Motor neuron (in vitro differentiated cells): ENCODE measurements at regions not wholly inside any gene's neighbourhood (a gene's known extent, or its start where the extent isn't known, plus 50 kb on each side); places are given as distances from the start of the nearest gene placed in this dataset.
"Not testable (repeated sequence)": the region's sequence is repeated elsewhere in the genome, so short reads cannot be mapped to it uniquely, and the experiment has no call there.

Experiments
- ATAC-seq, 8 experiments: fragments of 200-7000 bp; cut with Tn5 transposase; replicated peaks in 6 of 8; 2 replicates each; pipeline ENCODE4 v1.8.0; 2021; ENCODE audit warnings: mild to moderate bottlenecking in 8 of 8, moderate library complexity in 8 of 8
- H3K27ac ChIP-seq, 2 donors: fragments of 250-450 bp; sonication (Bioruptor Pico); 2 replicates each; pipeline ENCODE4 v1.9.0; 2021; ENCODE audit warnings: antibody characterized with exemption in 2 of 2, mild to moderate bottlenecking in 2 of 2, moderate library complexity in 1 of 2
- H3K4me1 ChIP-seq, 2 donors: fragments of 250-450 bp; sonication (Bioruptor Pico); replicated peaks in 1 of 2; 2 replicates each; pipeline ENCODE4 v1.6.1; 2021; ENCODE audit warnings: antibody characterized with exemption in 2 of 2, mild to moderate bottlenecking in 2 of 2, moderate library complexity in 1 of 2
- H3K4me3 ChIP-seq, 5 donors: fragments of 250-450 bp; sonication (Bioruptor Pico); 2 replicates each; pipeline ENCODE4 v1.9.0; 2021; ENCODE audit warnings: antibody characterized with exemption in 5 of 5, mild to moderate bottlenecking in 5 of 5, moderate library complexity in 4 of 5
- WGBS, 10 experiments: fragments of 450-650 bp; shearing (Covaris generic); methylation state at CpG; one replicate each; pipeline ENCODE4 v1.0.0; 2022; 5-methylcytosine and 5-hydroxymethylcytosine counted together
- in situ Hi-C, 9 experiments: fragments of 400-800 bp; cut with MboI; loops; one replicate each; pipeline ENCODE4 v1.15.0; 2021; ENCODE audit warnings: low sequenced_read_pairs in 9 of 9, low pct_unique_long_range_greater_than_20kb in 2 of 9; ENCODE audit not compliant: unreplicated experiment in 9 of 9

DNA sequence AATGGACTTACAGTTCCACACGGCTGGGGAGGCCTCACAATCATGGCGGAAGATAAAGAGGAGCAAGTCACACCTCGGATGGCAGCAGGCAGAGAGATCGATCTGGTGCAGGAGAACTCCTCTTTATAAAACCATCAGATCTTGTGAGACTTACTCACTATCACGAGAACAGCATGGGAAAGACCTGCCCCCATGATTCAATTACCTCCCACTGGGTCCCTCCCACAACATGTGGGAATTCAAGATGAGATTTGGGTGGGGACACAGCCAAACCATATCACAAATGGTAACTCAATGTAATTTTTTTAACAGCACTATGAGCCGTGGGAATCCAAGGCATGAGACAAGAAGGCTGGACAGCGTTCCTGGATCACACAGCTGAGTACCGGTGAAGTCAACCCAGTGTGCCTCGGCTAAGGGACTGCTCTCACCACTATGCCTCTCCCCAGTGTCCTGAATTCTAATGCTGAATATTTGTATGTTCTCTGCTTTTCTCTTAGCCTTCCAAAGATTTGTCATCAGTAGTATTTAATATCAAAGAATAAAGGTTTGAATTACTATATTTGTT, 84.3 kb downstream of the IRS2 start:
- in situ Hi-C loops, H3K4me3 ChIP-seq, ATAC-seq, H3K27ac ChIP-seq: not testable (repeated sequence)
- H3K4me1 ChIP-seq: peaks cover 12% of the 10 kb centered on the region in 2 donors
- WGBS, 10 experiments: 48 to 100% (median 88%) methylated on average over 1 to 8 of the region's 9 CpGs; no CpG with 5 or more reads in 2 of the 10 experiments

DNA sequence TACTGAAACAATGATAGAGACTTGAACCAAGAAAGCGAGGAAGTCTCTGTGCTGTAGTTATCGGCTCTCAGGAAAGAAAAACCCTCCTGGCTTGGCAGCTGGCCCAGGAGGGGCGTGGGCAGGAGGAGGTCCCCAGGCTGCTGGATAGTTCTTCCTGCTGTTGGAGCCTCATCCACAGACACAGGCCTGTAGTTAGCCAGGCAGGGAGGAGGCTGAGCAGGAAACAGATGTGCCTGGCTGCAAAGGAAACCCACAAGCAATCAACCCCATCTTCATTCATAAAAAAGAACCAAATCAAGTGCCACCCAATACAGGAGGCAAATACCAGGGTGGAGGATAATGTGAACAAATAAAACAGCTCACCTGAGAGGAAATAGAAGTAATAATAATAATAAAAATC, 86.2 kb downstream of the IRS2 start:
- ATAC-seq: peak; percentile 48 to 97 (median 91)
- in situ Hi-C loops: no loop called here
- 0 to 60% (median 45%) methylated on average over 1 to 3 of the region's 3 CpGs; no CpG with 5 or more reads in 2 of the 10 experiments for WGBS, 10 experiments
- Histone ChIP-seq H3K27ac (no peak overlapping the region), H3K4me1 (peaks cover 6 to 13% of the 10 kb centered on the region in 2 donors), H3K4me3 (no peak overlapping the region)

DNA sequence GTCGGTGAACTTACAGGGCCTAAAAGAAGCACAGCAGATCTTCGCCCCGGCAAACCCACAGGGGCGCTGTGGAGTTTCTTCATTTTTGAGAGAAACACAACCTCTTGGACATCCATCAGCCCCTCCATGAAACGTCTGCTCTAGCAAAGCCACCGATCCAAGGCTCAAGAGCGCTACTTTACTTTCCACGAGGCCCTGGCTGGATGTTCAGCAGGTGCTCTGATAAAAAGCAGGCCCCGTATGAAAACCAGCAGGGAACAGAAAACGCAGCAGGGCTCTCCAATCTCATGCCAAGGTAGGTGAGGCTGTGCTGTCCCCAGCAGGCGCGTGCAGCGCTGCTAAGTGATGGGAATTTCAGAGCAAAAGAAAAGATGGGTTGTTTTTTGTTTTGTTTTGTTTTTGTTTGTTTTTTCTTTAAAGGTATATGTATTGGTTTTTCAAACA, 86.7 kb downstream of the IRS2 start:
- Histone ChIP-seq H3K27ac (no peak overlapping the region), H3K4me1 (peaks cover 6 to 17% of the 10 kb centered on the region in 2 donors), H3K4me3 (no peak overlapping the region)
- peak in 1 of 8 experiments; percentile 18 for ATAC-seq
- in situ Hi-C loops: no loop called here
- 30 to 100% (median 90%) methylated on average over 1 to 11 of the region's 13 CpGs for WGBS, 10 experiments

DNA sequence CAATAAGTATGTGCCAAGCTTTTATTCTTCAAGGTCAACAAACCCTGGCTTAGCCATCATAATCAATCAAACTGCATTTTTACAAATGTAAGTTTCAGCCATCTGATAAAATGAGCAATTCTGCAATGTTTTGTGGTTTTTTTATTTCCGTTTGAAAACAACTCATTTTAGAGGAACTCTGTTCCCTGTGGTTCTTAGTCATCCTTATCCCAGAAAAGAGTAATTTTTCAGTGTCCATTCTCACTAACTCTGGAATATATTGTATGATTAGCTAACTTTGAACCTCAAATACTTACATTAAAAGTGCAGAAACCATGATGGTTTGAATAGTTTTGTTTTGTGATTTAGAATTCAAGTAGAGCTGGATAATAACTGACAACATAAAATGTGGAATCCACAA, 87.6 kb downstream of the IRS2 start:
- 0 to 100% (median 86%) methylated on average over 1 of the region's 1 CpG for WGBS, 10 experiments
- ATAC-seq: no peak
- in situ Hi-C loops: no loop called here

DNA sequence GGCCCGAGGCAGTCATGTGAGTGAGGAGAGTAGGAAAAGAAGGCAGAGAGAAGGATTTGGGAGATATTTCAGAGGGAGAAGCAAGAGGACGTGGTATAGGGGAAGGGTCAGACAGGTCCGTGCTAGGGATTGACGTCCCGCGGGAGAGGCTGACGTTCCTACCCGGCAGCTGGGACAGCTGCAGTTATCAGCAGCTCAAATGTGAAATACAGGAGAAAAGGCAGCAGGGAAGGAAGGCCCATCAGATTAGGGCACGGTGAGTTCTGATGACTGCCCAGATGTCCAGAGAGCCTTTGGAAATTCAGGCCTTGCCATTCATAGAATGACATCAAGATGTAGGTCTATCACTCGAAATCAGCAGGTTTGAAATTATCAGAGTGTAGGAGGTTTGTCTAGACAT, 88.4 kb downstream of the IRS2 start:
- in situ Hi-C loops: no loop called here
- Histone ChIP-seq H3K4me1 (peaks cover 6 to 17% of the 10 kb centered on the region in 2 donors), H3K27ac (no peak overlapping the region), H3K4me3 (no peak overlapping the region)
- ATAC-seq: no peak
- WGBS, 10 experiments: 23 to 91% (median 88%) methylated on average over 2 to 10 of the region's 10 CpGs; no CpG with 5 or more reads in 3 of the 10 experiments

More for the DNA sequence above, 87.6 kb downstream of the IRS2 start:
- Histone ChIP-seq H3K4me3 (no peak overlapping the region), H3K4me1 (peaks cover 6 to 17% of the 10 kb centered on the region in 2 donors), H3K27ac (no peak overlapping the region)

DNA sequence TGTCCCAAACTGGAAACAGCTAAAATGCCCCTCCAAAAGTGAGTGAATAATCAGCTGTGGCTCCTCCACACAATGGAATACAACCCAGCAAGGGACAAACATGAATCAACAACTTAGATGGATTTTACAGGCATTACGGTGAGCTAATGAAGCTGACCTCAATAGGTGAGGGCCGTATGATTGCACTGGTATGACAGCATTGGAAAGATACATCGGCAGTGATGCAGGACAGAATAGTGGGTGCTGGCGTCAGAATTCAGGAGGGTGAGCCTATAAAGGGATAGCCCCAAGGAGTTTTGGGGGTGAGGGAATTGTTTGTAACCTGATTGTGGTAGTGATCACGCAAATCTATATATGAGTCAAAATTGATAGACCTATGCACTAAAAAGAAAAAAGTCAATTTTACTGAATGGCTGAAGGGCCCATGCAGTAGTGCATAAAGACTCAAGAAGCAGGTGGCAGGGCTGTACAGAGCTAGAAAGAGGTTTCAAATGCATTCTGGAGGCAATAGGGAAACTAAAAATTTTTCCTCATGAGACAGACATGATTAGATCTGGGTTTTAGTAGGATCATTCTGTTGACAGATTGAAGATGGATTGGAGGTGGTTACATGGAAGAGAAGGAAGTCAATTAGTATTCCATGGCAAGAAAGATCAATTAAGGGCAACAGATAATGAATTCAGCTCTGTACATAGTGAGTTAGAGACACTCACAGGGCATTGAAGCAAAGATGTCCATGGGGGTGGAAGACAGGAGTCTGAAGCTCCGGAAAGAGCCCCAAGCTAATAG, 90.8 kb downstream of the IRS2 start:
- Histone ChIP-seq H3K4me3 (no peak overlapping the region), H3K27ac (no peak overlapping the region), H3K4me1 (peaks cover 6 to 17% of the 10 kb centered on the region in 2 donors)
- ATAC-seq: peak in 5 of 8 experiments; percentile 37 to 77 (median 47)
- in situ Hi-C loops: no loop called here
- 66 to 100% (median 88%) methylated on average over 1 to 6 of the region's 6 CpGs; no CpG with 5 or more reads in 1 of the 10 experiments for WGBS, 10 experiments

DNA sequence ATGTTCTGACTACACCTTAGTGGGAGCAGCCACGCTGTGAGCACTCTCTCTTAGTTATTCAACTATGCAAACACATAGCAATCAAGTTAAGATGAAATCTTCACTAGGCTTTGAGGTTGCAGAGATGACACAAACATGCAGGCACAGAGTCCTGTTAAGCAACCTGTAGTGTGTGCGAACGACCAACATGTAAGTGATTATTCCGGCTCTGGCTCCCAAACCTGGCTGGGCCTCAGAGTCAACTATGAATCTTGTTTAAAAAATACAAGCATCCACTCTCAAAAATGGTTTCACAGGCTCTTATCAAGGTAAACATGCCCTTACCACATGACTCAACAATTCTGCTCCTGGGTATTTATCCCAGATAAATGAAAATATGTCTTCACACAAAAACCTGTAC, 91.4 kb downstream of the IRS2 start:
- no peak overlapping the region for H3K27ac ChIP-seq
- H3K4me1 ChIP-seq: peaks cover 7 to 21% of the 10 kb centered on the region in 2 donors
- no peak for ATAC-seq
- no peak overlapping the region for H3K4me3 ChIP-seq
- WGBS, 10 experiments: 65 to 100% (median 95%) methylated on average over 2 to 4 of the region's 4 CpGs; no CpG with 5 or more reads in 5 of the 10 experiments
- in situ Hi-C loops: no loop called here

DNA sequence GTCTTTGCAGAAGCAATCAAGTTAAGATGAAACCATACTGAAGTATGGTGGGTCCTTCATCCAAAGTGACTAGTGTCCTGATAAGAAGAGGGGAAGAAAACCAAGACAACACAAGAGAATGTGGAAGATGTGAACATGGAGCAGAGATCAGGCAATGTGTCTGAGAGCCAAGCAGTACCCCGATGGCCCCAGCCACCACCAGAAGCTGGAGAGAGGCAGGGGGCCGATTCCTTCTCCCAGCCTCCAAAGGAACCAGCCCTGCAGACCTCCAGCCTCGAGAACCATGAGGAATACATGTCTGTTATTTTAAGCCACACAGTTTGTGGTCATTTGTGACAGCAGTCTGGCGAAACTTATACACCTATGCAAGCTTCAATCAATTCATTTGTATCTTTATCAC, 93.2 kb downstream of the IRS2 start:
- ATAC-seq: no peak
- 5 to 100% (median 72%) methylated on average over 1 to 4 of the region's 4 CpGs; no CpG with 5 or more reads in 4 of the 10 experiments for WGBS, 10 experiments
- Histone ChIP-seq H3K4me1 (peaks cover 15 to 39% of the 10 kb centered on the region in 2 donors), H3K4me3 (no peak overlapping the region), H3K27ac (no peak overlapping the region)
- in situ Hi-C loops: no loop called here

DNA sequence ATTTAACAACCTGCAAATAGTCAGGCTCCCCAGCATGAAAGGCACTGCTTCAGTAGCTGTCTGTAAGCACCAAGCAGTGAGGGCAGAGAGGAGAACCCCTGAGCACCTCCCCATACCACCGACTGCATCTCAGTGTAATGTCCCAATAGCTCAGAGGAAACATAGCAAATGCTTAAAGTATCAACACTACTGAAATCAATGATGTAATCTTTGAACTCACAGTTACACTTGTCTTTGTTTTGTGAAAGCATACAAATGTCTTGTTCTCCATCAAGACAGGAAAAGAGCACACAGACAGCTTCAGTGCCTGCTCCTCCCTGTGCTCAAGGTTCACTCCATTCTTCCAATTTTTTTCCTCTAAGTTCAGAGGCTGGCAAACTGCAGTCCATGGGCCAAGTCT, 94.7 kb downstream of the IRS2 start:
- Histone ChIP-seq H3K4me3 (no peak overlapping the region), H3K27ac (no peak overlapping the region), H3K4me1 (peaks cover 16 to 39% of the 10 kb centered on the region in 2 donors)
- in situ Hi-C loops: no loop called here
- 40 to 100% (median 60%) methylated on average over 1 of the region's 1 CpG; no CpG with 5 or more reads in 3 of the 10 experiments for WGBS, 10 experiments
- peak in 2 of 8 experiments; percentile 11 to 13 for ATAC-seq

DNA sequence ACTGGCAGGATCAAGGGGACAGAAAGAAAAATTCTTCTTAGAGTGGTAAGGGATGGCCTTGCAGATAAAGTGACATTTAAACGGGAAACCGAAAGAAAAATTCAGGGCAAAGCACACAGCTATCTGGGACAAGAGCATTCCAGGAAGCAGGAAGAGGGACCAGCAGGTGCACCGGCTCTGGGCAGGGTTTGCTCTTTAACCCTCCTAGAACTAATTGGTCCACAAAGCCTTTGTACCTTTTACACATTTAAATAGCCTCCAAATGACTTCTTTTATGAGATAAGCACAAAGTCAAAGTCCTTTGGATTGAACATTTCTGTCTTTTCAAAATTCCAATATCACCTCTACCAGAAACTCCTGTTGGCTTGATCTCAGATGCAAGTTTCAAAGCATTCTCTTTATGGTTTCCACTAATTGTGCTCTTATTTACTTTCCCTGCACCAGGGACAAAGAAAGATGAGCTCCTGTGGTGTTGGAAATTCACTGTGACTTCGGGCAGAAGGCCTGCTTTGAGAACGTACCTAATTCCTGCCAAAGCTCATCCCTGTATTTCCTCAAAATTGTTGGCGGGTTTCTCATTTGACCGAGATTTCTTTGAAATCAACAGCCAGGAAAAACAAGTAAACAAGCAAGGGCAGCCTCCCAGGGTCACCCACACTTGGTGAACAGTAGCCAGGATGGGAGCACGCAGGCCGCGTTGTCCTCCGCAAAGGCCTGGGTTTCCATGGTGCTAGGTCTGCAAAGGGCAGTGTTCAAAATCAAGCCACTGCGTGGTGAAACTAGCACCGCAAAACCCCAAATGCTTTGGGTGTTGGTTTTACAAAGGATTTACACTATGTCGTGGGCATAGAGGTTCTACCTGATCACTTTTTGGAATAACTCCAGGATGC, 98.6 kb downstream of the IRS2 start:
- in situ Hi-C loops: no loop called here
- H3K4me3 ChIP-seq: no peak overlapping the region
- H3K27ac ChIP-seq: no peak overlapping the region
- 37 to 86% (median 64%) methylated on average over 5 to 11 of the region's 14 CpGs for WGBS, 10 experiments
- peak in 1 of 8 experiments; percentile 26 for ATAC-seq
- H3K4me1 ChIP-seq: peaks cover 10 to 22% of the 10 kb centered on the region in 2 donors

DNA sequence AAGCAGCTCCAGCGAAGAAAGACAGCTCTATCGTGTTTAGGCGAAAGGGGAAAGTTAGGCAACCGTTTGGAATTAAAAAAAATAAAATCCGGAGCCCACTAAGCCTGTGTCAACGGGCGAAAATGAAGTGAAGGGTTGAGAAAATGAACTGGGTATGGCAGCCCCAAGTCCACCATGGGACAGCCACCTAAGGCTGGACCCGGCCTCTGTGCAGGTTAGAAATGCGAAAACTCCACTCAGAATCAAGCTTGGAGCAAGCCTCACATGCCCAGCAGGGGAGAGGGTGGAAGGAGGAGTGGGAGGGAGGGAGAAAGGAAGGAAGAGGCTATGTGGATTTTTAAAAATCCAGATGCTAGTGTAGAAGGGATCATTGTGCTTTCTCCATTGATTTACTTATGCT, 101.2 kb downstream of the IRS2 start:
- 56 to 89% (median 79%) methylated on average over 1 to 8 of the region's 9 CpGs; no CpG with 5 or more reads in 2 of the 10 experiments for WGBS, 10 experiments
- H3K4me3 ChIP-seq: no peak overlapping the region
- ATAC-seq: no peak
- in situ Hi-C loops: no loop called here
- peaks cover 10 to 20% of the 10 kb centered on the region in 2 donors for H3K4me1 ChIP-seq
- H3K27ac ChIP-seq: no peak overlapping the region

DNA sequence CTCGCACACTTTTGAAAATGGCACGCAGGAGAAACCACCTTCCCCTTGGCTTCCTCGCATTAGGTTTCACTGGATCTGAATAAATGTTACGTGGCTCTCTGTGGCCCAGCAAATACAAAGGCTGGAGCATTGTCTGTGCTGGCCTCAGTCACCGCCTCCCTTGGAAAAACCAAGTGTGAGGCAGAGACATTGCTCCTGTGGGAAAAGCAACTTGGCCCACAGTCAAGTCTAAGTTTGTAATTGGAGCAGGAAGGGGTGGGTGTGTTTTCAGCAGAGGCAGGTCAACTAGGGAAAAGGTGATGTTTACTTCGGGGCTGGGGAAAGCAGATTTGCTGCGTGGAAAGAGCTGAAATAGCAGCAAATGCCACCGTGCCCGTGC, 101.6 kb downstream of the IRS2 start:
- H3K4me3 ChIP-seq: no peak overlapping the region
- in situ Hi-C loops: no loop called here
- H3K4me1 ChIP-seq: peaks cover 7 to 16% of the 10 kb centered on the region in 2 donors
- no peak overlapping the region for H3K27ac ChIP-seq
- WGBS, 10 experiments: 30 to 95% (median 84%) methylated on average over 1 to 8 of the region's 9 CpGs; no CpG with 5 or more reads in 1 of the 10 experiments
- peak in 1 of 8 experiments; percentile 47 for ATAC-seq
